SK-N-SH treated with all-trans-retinoic acid at 6 μM for 48 hours (cell line): ENCODE measurements at regions not wholly inside any gene's neighbourhood (a gene's known extent, or its start where the extent isn't known, plus 50 kb on each side); places are given as distances from the start of the nearest gene placed in this dataset.
"Not testable (repeated sequence)": the region's sequence is repeated elsewhere in the genome, so short reads cannot be mapped to it uniquely, and the experiment has no call there.

Experiments used
- ATAC-seq: fragments of 200-7000 bp; cut with Tn5 transposase; 3 replicates; pipeline ENCODE4 v1.9.1; 2020; ENCODE audit warnings: mild to moderate bottlenecking, moderate library complexity
- ARNTL ChIP-seq: fragments of 450-650 bp; formaldehyde crosslinking; IDR thresholded peaks from 2 replicates; pipeline ENCODE4 v1.5.0; 2020; ENCODE audit warnings: low read depth, mild to moderate bottlenecking, moderate library complexity, borderline replicate concordance
- CREB5 ChIP-seq: fragments of 250-450 bp; sonication (Bioruptor Pico); IDR thresholded peaks from 2 replicates; pipeline ENCODE4 v1.5.1; 2020; ENCODE audit warnings: low read depth, mild to moderate bottlenecking, moderate library complexity
- CSDC2 ChIP-seq: fragments of 250-450 bp; sonication (Bioruptor Pico); IDR thresholded peaks from 2 replicates; pipeline ENCODE4 v1.5.0; 2020; ENCODE audit warnings: mild to moderate bottlenecking, moderate library complexity
- ESRRG ChIP-seq: fragments of 250-450 bp; sonication (Bioruptor Pico); IDR thresholded peaks from 2 replicates; pipeline ENCODE4 v1.6.1; 2021; ENCODE audit warnings: mild to moderate bottlenecking
- GLIS3 ChIP-seq: fragments of 250-450 bp; sonication (Bioruptor Pico); IDR thresholded peaks from 2 replicates; pipeline ENCODE4 v1.5.0; 2020; ENCODE audit warnings: mild to moderate bottlenecking, moderate library complexity
- ISL1 ChIP-seq: fragments of 250-450 bp; sonication (Bioruptor Pico); IDR thresholded peaks from 2 replicates; pipeline ENCODE4 v2.1.2; 2022; ENCODE audit warnings: mild to moderate bottlenecking, moderate library complexity
- OSR1 ChIP-seq: fragments of 250-450 bp; sonication (Bioruptor Pico); IDR thresholded peaks from 2 replicates; pipeline ENCODE4 v1.8.0; 2022; ENCODE audit warnings: moderate library complexity, mild to moderate bottlenecking, inconsistent platforms
- SNAI2 ChIP-seq: fragments of 250-450 bp; sonication (Bioruptor Pico); IDR thresholded peaks from 2 replicates; pipeline ENCODE4 v1.5.0; 2020; ENCODE audit warnings: mild to moderate bottlenecking, moderate library complexity
- TOX ChIP-seq: fragments of 250-450 bp; sonication (Bioruptor Pico); IDR thresholded peaks from 2 replicates; pipeline ENCODE4 v1.8.0; 2021; ENCODE audit warnings: mild to moderate bottlenecking, moderate library complexity, borderline replicate concordance
- ZC3H10 ChIP-seq: fragments of 250-450 bp; sonication (Bioruptor Pico); IDR thresholded peaks from 2 replicates; pipeline ENCODE4 v1.5.1; 2021; ENCODE audit warnings: mild to moderate bottlenecking, moderate library complexity
- ZFP3 ChIP-seq: fragments of 250-450 bp; sonication (Bioruptor Pico); IDR thresholded peaks from 2 replicates; pipeline ENCODE4 v1.5.0; 2020; ENCODE audit warnings: mild to moderate bottlenecking, moderate library complexity
- ZFP30 ChIP-seq: fragments of 450-650 bp; formaldehyde crosslinking; IDR thresholded peaks from 2 replicates; pipeline ENCODE4 v1.5.0; 2022; ENCODE audit warnings: mild to moderate bottlenecking, moderate library complexity
- ZNF565 ChIP-seq: fragments of 450-650 bp; formaldehyde crosslinking; conservative IDR thresholded peaks from 2 replicates; pipeline ENCODE4 v1.5.0; 2020; ENCODE audit warnings: low read depth, mild to moderate bottlenecking, moderate library complexity
- ZNF8 ChIP-seq: fragments of 450-650 bp; formaldehyde crosslinking; IDR thresholded peaks from 2 replicates; pipeline ENCODE4 v1.5.0; 2020; ENCODE audit warnings: mild to moderate bottlenecking, moderate library complexity
- TF ChIP-seq, protein P1 (sequence below): fragments of 250-450 bp; sonication (Bioruptor Pico); IDR thresholded peaks from 2 replicates; pipeline ENCODE4 v1.8.0; 2021; ENCODE audit warnings: low read depth, mild to moderate bottlenecking, moderate library complexity, borderline replicate concordance
- TF ChIP-seq, protein P2 (sequence below): fragments of 250-450 bp; sonication (Bioruptor Pico); IDR thresholded peaks from 2 replicates; pipeline ENCODE4 v1.5.1; 2021; ENCODE audit warnings: mild to moderate bottlenecking, moderate library complexity
- TF ChIP-seq, protein P3 (sequence below): fragments of 250-450 bp; sonication (Bioruptor Pico); IDR thresholded peaks from 2 replicates; pipeline ENCODE4 v1.5.0; 2020; ENCODE audit warnings: mild to moderate bottlenecking, moderate library complexity

GRCh38 chr14:97129639-97130038 is 332.5 kb downstream of the VRK1 start (continued):
- TF ChIP-seq, protein P1, sequence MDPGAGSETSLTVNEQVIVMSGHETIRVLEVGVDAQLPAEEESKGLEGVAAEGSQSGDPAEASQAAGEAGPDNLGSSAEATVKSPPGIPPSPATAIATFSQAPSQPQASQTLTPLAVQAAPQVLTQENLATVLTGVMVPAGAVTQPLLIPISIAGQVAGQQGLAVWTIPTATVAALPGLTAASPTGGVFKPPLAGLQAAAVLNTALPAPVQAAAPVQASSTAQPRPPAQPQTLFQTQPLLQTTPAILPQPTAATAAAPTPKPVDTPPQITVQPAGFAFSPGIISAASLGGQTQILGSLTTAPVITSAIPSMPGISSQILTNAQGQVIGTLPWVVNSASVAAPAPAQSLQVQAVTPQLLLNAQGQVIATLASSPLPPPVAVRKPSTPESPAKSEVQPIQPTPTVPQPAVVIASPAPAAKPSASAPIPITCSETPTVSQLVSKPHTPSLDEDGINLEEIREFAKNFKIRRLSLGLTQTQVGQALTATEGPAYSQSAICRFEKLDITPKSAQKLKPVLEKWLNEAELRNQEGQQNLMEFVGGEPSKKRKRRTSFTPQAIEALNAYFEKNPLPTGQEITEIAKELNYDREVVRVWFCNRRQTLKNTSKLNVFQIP (CRISPR knock-in tag): no peak
- TF ChIP-seq, protein P2, sequence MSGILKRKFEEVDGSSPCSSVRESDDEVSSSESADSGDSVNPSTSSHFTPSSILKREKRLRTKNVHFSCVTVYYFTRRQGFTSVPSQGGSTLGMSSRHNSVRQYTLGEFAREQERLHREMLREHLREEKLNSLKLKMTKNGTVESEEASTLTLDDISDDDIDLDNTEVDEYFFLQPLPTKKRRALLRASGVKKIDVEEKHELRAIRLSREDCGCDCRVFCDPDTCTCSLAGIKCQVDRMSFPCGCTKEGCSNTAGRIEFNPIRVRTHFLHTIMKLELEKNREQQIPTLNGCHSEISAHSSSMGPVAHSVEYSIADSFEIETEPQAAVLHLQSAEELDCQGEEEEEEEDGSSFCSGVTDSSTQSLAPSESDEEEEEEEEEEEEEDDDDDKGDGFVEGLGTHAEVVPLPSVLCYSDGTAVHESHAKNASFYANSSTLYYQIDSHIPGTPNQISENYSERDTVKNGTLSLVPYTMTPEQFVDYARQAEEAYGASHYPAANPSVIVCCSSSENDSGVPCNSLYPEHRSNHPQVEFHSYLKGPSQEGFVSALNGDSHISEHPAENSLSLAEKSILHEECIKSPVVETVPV (CRISPR knock-in tag): no peak
- TF ChIP-seq CSDC2 (CRISPR knock-in tag) (no peak), GLIS3 (CRISPR knock-in tag) (no peak), CREB5 (CRISPR knock-in tag) (no peak), ISL1 (no peak), ZNF8 (no peak), TOX (CRISPR knock-in tag) (no peak), OSR1 (CRISPR knock-in tag) (no peak)

DNA sequence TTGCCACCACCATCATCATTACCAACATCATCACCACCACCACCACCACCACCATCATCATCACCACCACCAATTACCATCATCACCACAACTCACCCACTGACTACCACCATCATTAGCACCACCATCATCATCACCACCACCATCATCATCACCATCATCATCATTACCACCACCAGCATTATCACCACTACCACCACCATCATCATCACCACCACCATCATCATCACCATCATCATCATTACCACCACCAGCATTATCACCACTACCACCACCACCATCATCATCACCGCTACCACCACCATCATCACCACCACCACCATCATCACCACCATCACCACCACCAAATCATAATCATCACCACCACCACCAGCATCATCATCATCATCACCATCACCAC is 338.7 kb downstream of the VRK1 start:
- not testable (repeated sequence) for ATAC-seq

GRCh38 chr14:97137705-97138104 is 340.5 kb downstream of the VRK1 start:
- no peak for ATAC-seq
- no peak for TF ChIP-seq ZFP30 (CRISPR knock-in tag)
- TF ChIP-seq CSDC2 (CRISPR knock-in tag): no peak
- TF ChIP-seq ESRRG: no peak
- TF ChIP-seq ISL1: no peak
- TF ChIP-seq ARNTL (CRISPR knock-in tag): no peak
- no peak for TF ChIP-seq ZNF565 (CRISPR knock-in tag)
- no peak for TF ChIP-seq ZFP3 (CRISPR knock-in tag)
- TF ChIP-seq, protein P3, sequence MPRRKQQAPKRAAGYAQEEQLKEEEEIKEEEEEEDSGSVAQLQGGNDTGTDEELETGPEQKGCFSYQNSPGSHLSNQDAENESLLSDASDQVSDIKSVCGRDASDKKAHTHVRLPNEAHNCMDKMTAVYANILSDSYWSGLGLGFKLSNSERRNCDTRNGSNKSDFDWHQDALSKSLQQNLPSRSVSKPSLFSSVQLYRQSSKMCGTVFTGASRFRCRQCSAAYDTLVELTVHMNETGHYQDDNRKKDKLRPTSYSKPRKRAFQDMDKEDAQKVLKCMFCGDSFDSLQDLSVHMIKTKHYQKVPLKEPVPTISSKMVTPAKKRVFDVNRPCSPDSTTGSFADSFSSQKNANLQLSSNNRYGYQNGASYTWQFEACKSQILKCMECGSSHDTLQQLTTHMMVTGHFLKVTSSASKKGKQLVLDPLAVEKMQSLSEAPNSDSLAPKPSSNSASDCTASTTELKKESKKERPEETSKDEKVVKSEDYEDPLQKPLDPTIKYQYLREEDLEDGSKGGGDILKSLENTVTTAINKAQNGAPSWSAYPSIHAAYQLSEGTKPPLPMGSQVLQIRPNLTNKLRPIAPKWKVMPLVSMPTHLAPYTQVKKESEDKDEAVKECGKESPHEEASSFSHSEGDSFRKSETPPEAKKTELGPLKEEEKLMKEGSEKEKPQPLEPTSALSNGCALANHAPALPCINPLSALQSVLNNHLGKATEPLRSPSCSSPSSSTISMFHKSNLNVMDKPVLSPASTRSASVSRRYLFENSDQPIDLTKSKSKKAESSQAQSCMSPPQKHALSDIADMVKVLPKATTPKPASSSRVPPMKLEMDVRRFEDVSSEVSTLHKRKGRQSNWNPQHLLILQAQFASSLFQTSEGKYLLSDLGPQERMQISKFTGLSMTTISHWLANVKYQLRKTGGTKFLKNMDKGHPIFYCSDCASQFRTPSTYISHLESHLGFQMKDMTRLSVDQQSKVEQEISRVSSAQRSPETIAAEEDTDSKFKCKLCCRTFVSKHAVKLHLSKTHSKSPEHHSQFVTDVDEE: no peak
- TF ChIP-seq SNAI2: no peak
- TF ChIP-seq TOX (CRISPR knock-in tag): no peak
- TF ChIP-seq, protein P2 (CRISPR knock-in tag): no peak
- TF ChIP-seq CREB5 (CRISPR knock-in tag): no peak
- TF ChIP-seq OSR1 (CRISPR knock-in tag): no peak
- no peak for TF ChIP-seq ZC3H10

DNA sequence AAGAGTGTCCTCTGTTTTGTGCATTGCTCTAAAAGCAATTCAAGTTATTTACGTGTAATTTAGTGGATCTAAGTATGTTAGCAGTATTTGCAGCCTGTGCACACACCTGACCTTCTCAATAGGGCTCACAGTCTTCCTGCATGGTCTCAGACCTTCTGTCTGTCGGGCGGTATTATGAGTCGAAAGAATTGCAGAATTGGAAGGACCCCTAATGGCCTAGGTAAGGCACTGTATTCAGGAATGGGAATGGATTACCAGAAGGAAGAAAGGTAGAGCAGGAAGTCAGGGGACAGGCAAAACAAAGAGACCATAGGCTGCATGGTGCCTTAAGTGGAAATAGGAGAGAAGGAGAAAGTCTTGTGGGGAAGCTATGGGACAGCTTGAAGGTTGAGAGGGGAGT is 341.6 kb downstream of the VRK1 start:
- TF ChIP-seq SNAI2: no peak
- ATAC-seq: no peak

GRCh38 chr14:97143011-97143410 is 345.8 kb downstream of the VRK1 start:
- TF ChIP-seq ZFP3 (CRISPR knock-in tag) (peak; percentile 85), ARNTL (CRISPR knock-in tag) (no peak)
- ATAC-seq: no peak
